Tibial artery (tissue), 4 donors: ENCODE measurements at regions not wholly inside any gene's neighbourhood (a gene's known extent, or its start where the extent isn't known, plus 50 kb on each side); places are given as distances from the start of the nearest gene placed in this dataset.

Experiments
- DNase-seq, 2 donors: peaks; one replicate each; pipeline ENCODE4 v3.0.0-alpha.2; 2019
- H3K27ac ChIP-seq, 2 donors: fragments of 200-600 bp; sonication (generic) in 1 of 2; 1 replicate in 1 of 2; 2 replicates in 1 of 2; pipeline ENCODE4 v1.5.1; 2018 to 2019; ENCODE audit warnings: mild to moderate bottlenecking in 1 of 2
- H3K27me3 ChIP-seq, 2 donors: fragments of 200-600 bp; sonication (generic) in 1 of 2; one replicate each; pipeline versions ENCODE4 v1.5.1 to v1.6.0; 2016 to 2019
- H3K36me3 ChIP-seq, 3 donors: fragments of 200-600 bp; sonication (generic) in 2 of 3; one replicate each; pipeline ENCODE4 v1.5.1; 2016 to 2019; ENCODE audit warnings: mild to moderate bottlenecking in 2 of 3
- H3K4me1 ChIP-seq, 4 donors: fragments of 200-600 bp; sonication (generic) in 2 of 4; 1 replicate in 3 of 4; 2 replicates in 1 of 4; pipeline ENCODE4 v1.5.1; 2016 to 2019
- H3K4me3 ChIP-seq, 2 donors: fragments of 200-600 bp; sonication (generic) in 1 of 2; 1 replicate in 1 of 2; 2 replicates in 1 of 2; pipeline ENCODE4 v1.5.1; 2018 to 2019; ENCODE audit warnings: mild to moderate bottlenecking in 2 of 2
- H3K9me3 ChIP-seq, 3 donors: fragments of 200-600 bp; sonication (generic) in 1 of 3; one replicate each; pipeline ENCODE4 v1.5.1; 2016 to 2019
- intact Hi-C: fragments of 100-400 bp; cut with DNase I; formaldehyde crosslinking; loops from one replicate; pipeline ENCODE4 v1.15.0; 2023; ENCODE audit warnings: low total_unique reads
- TF ChIP-seq, protein P1 (sequence below), 2 experiments: fragments of 200-600 bp in 1 of 2; fragments of 450-650 bp in 1 of 2; IDR thresholded peaks; one replicate each; pipeline ENCODE4 v1.5.1; 2017 to 2019; ENCODE audit warnings: antibody characterized with exemption in 2 of 2, mild to moderate bottlenecking in 1 of 2, moderate library complexity in 1 of 2

DNA sequence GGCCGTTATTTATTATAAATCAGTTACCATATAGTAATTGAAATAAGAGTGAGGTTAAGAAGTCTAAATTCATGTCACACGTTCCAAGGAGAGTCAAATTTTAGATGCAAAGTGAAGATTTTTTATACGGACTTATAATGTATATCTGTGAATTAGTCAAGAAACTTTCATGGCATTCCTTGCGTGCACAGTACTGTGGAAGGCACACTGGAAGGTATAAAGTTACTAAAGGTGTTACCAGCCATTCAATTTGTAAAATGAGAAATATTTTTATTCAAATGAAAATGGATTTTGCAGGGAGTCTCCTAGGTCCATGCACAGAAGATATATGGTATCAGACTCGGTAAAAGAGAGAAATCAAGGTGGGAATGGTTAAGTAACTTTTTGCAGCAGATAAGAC is 408.1 kb upstream of the CTNND2 start:
- Histone ChIP-seq H3K36me3 (no peaks in the 10 kb centered on the region), H3K9me3 (no peaks in the 10 kb centered on the region), H3K27me3 (no peaks in the 10 kb centered on the region), H3K4me3 (no peak overlapping the region), H3K27ac (no peak overlapping the region), H3K4me1 (no peaks in the 10 kb centered on the region)
- no peak for DNase-seq
- intact Hi-C loops: no loop called here
- TF ChIP-seq, protein P1, sequence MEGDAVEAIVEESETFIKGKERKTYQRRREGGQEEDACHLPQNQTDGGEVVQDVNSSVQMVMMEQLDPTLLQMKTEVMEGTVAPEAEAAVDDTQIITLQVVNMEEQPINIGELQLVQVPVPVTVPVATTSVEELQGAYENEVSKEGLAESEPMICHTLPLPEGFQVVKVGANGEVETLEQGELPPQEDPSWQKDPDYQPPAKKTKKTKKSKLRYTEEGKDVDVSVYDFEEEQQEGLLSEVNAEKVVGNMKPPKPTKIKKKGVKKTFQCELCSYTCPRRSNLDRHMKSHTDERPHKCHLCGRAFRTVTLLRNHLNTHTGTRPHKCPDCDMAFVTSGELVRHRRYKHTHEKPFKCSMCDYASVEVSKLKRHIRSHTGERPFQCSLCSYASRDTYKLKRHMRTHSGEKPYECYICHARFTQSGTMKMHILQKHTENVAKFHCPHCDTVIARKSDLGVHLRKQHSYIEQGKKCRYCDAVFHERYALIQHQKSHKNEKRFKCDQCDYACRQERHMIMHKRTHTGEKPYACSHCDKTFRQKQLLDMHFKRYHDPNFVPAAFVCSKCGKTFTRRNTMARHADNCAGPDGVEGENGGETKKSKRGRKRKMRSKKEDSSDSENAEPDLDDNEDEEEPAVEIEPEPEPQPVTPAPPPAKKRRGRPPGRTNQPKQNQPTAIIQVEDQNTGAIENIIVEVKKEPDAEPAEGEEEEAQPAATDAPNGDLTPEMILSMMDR (IDR thresholded peaks at IDR 0.05): no peak

DNA sequence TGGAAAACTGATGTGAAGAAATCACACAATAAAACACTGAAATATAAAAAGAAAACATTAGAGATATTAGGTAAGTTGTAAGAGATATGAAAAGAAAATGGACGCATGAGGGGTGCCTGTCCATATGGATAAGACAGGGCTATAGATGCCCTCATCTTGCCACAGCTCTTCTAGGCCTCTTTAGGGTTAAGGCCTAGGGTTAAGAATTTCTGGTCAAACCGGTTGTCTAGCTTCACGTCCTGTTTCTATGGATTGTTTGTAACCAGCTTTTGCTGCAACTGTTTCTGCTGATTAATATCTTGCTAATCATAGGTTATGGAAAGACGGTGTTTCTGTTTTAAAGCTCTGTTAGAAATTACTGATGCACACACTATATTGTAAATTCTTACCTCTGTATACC is 389.9 kb upstream of the CTNND2 start:
- H3K27me3 ChIP-seq: no peaks in the 10 kb centered on the region
- H3K9me3 ChIP-seq: peaks cover 0 to 4% (median 0%) of the 10 kb centered on the region in 3 donors
- DNase-seq: no peak
- H3K4me3 ChIP-seq: no peak overlapping the region
- no peak overlapping the region for H3K27ac ChIP-seq
- intact Hi-C loops: no loop called here
- no peaks in the 10 kb centered on the region for H3K36me3 ChIP-seq
- TF ChIP-seq, protein P1 (IDR thresholded peaks at IDR 0.05): no peak
- H3K4me1 ChIP-seq: no peaks in the 10 kb centered on the region

DNA sequence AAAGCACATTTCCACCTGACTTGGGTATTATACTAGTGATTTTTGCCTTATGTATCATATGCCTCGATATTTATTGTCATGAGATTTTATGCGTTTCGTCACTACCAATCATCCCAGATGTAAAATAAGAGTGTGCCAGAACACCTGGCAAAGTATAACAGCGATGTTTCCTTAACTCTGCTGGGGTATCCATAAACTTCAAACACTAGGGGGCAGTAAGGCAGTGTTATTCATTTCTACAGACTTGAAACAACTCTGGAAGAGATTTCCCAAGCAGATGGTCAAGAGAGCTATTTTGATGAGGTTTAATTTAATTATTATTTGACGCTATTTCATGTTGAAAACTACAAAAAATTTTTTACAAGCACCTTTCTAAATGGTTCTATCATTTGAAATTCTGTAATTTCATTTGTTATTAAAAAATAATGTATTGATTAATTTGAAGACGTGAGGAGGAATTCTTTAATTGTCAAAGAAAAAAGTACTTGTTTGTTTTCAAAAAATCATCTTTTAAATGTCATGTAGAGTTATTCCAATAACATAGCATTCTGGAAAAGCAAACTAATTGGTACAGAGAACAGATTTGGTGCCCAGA is 388.5 kb upstream of the CTNND2 start:
- Histone ChIP-seq H3K27me3 (no peaks in the 10 kb centered on the region), H3K27ac (no peak overlapping the region), H3K4me1 (no peaks in the 10 kb centered on the region), H3K4me3 (no peak overlapping the region), H3K9me3 (peaks cover 0 to 4% (median 0%) of the 10 kb centered on the region in 3 donors), H3K36me3 (no peaks in the 10 kb centered on the region)
- intact Hi-C loops: no loop called here
- TF ChIP-seq, protein P1 (IDR thresholded peaks at IDR 0.05): no peak
- DNase-seq: no peak

DNA sequence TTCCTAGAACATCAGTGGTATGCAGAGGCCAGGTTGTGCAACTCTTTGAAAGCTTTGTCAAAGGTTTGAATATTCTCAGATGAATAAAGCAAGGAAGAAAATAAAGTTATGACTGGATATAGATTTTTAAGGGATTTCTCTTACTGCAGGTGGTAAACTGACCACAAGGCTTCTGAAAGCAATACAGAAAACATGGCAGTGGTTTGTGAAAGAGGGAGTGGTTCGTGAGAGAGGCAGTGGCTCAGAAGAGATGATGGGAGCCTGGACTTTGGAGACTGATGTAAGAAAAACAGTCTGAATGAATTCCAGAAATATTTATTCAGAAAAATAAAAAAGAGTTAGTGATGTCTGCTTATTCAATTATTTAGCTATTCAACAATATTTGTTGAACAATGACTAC is 380.4 kb upstream of the CTNND2 start:
- Histone ChIP-seq H3K36me3 (no peaks in the 10 kb centered on the region), H3K27ac (no peak overlapping the region), H3K4me1 (no peaks in the 10 kb centered on the region), H3K27me3 (no peaks in the 10 kb centered on the region), H3K4me3 (no peak overlapping the region), H3K9me3 (no peaks in the 10 kb centered on the region)
- DNase-seq: no peak
- TF ChIP-seq, protein P1 (IDR thresholded peaks at IDR 0.05): no peak
- intact Hi-C loops: no loop called here

DNA sequence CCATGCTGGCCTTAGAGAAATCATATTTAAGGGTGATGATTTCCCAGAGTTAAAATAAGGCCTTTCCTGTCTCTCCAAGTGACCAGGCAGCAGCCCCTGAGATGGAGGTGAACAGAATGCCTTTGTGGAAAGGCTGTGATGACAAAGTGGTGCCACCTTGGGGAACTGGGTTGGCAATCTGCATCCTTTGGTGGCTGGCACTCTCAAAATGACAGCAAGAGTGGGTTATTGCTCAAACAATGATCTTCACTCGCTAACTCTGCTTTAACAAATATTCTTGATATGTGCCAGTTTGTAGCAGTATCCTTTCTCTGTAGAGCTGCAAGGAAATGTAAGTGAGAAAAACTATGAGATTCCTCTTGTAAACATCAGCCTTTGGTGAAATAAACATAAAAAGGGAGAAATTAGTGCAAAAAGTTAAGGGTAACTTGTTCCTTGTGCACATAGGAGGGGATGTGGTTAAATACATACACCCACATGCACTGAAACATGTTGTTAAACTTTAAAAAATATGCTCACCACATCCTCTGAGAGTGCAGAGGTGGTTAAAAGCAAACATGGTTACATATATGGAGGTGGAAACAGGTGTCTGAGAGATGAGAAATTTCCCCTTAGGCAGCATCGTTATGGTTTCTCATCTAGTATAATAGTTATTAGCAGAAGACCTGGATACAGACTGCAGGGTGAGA is 373.4 kb upstream of the CTNND2 start:
- no peak overlapping the region for H3K27ac ChIP-seq
- TF ChIP-seq, protein P1 (IDR thresholded peaks at IDR 0.05): no peak
- intact Hi-C loops: no loop called here

More for the DNA sequence above, 373.4 kb upstream of the CTNND2 start:
- Histone ChIP-seq H3K36me3 (no peaks in the 10 kb centered on the region), H3K4me1 (no peaks in the 10 kb centered on the region), H3K4me3 (no peak overlapping the region), H3K9me3 (no peaks in the 10 kb centered on the region), H3K27me3 (no peaks in the 10 kb centered on the region)
- no peak for DNase-seq
